GM23248 (cell line): ENCODE measurements at regions not wholly inside any gene's neighbourhood (a gene's known extent, or its start where the extent isn't known, plus 50 kb on each side); places are given as distances from the start of the nearest gene placed in this dataset.

ENCODE experiments used
- DNase-seq: peaks from one replicate; pipeline ENCODE4 v3.0.0-alpha.2; 2015
- H2AFZ ChIP-seq: fragments of 200-600 bp; sonication (generic); 2 replicates; pipeline ENCODE4 v1.6.1; 2016; ENCODE audit warnings: antibody characterized with exemption
- H3F3A ChIP-seq: fragments of 200-600 bp; sonication (generic); 2 replicates; pipeline ENCODE4 v1.6.1; 2016; ENCODE audit warnings: mild to moderate bottlenecking, antibody characterized with exemption, mixed run types; ENCODE audit not compliant: insufficient read depth
- H3K27ac ChIP-seq: fragments of 200-600 bp; sonication (generic); 2 replicates; pipeline ENCODE4 v1.5.1; 2016; ENCODE audit warnings: mild to moderate bottlenecking
- H3K27me3 ChIP-seq: fragments of 200-600 bp; sonication (generic); replicated peaks from 2 replicates; pipeline ENCODE4 v1.6.1; 2016; ENCODE audit warnings: mild to moderate bottlenecking; ENCODE audit not compliant: insufficient read depth
- H3K36me3 ChIP-seq: fragments of 200-600 bp; sonication (generic); 2 replicates; pipeline ENCODE4 v1.6.1; 2016; ENCODE audit warnings: low read depth, mild to moderate bottlenecking
- H3K4me1 ChIP-seq: fragments of 200-600 bp; sonication (generic); 2 replicates; pipeline ENCODE4 v1.6.1; 2016; ENCODE audit warnings: mild to moderate bottlenecking; ENCODE audit not compliant: insufficient read depth
- H3K4me2 ChIP-seq: fragments of 200-600 bp; sonication (generic); one replicate; pipeline ENCODE4 v1.6.1; 2016; ENCODE audit warnings: mild to moderate bottlenecking; ENCODE audit not compliant: unreplicated experiment
- H3K4me3 ChIP-seq: fragments of 200-600 bp; sonication (generic); 2 replicates; pipeline ENCODE4 v1.5.1; 2016; ENCODE audit warnings: mild to moderate bottlenecking
- H3K79me2 ChIP-seq: fragments of 200-600 bp; sonication (generic); 2 replicates; pipeline ENCODE4 v1.6.1; 2016; ENCODE audit warnings: mild to moderate bottlenecking; ENCODE audit not compliant: insufficient read depth
- H3K9ac ChIP-seq: fragments of 200-600 bp; sonication (generic); 2 replicates; pipeline ENCODE4 v1.6.1; 2016; ENCODE audit warnings: mild to moderate bottlenecking
- H3K9me2 ChIP-seq: fragments of 200-600 bp; sonication (generic); 2 replicates; pipeline ENCODE4 v1.6.1; 2016; ENCODE audit warnings: mixed run types, mild to moderate bottlenecking, moderate library complexity; ENCODE audit not compliant: insufficient read depth
- H3K9me3 ChIP-seq: fragments of 200-600 bp; sonication (generic); one replicate; pipeline ENCODE4 v1.6.1; 2017; ENCODE audit warnings: low read depth
- H4K20me1 ChIP-seq: fragments of 200-600 bp; sonication (generic); 2 replicates; pipeline ENCODE4 v1.6.0; 2016; ENCODE audit not compliant: insufficient read depth
- EZH2 ChIP-seq: fragments of 200-600 bp; sonication (generic); IDR thresholded peaks from 2 replicates; pipeline ENCODE4 v1.6.1; 2018; ENCODE audit warnings: antibody characterized with exemption, mild to moderate bottlenecking; ENCODE audit not compliant: insufficient read depth, poor library complexity, severe bottlenecking
- EZH2phosphoT487 ChIP-seq: fragments of 200-600 bp; sonication (generic); IDR thresholded peaks from 2 replicates; pipeline ENCODE4 v1.6.1; 2018; ENCODE audit warnings: antibody characterized with exemption, moderate library complexity, mild to moderate bottlenecking, low read depth; ENCODE audit not compliant: insufficient read depth
- WGBS, 2 experiments: methylation state at CpG; one replicate each; pipeline ENCODE4 v1.1.6; 2015 to 2017; ENCODE audit warnings: low lambda C conversion rate in 2 of 2, low coverage in 1 of 2; ENCODE audit errors: missing lambda C conversion rate in 2 of 2; 5-methylcytosine and 5-hydroxymethylcytosine counted together
- in situ Hi-C: fragments of 300-500 bp; cut with MboI; formaldehyde crosslinking; loops from 2 replicates; pipeline ENCODE4 v1.15.0; 2020

DNA sequence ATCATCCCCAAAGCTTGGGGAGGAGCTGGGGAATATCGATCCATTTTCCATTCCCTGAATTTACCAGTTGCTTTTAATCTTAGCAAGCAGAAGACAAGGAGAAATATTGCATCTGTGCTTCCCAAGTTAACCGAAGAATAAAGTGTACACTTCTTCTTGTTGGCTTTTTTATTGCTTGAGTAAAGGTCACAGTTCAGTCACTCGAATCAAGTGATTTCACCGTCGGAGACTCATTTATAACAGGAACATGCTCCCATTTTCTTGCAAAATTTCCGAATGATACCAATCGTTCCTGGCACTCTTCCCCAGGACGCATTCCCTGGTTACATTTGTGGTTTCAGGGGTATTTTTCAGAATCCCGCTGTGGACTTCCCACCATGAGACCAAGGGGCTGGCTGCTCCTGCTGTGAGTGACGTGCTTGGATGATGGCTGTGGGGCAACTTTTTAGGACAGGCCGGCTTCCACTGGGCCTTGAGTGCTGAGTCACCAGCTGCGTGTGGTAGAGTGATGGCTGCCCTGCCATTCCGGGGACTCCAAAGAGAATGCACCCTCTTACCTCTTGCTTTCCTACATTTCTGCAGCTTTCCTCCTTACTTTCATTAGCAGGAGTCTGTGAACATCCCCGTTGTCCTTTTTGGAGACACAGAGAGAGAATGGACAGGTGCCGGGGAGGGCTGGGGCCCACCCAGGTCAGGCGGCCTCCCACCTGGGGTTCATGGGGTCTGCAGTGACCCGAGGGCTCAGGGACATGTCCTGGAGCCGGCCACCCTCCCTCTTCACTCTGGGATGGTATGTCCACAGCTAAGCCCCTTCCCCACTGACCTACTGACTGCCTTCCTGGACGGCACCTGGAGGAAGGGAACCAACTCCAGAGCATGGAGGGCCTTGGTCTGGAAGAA lies 60.7 kb upstream of the HDAC4 start:
- Histone ChIP-seq H3K4me3 (no peak overlapping the region), H3F3A (no peaks in the 10 kb centered on the region), H3K9ac (no peak overlapping the region), H3K4me1 (no peaks in the 10 kb centered on the region), H3K4me2 (no peak overlapping the region), H3K9me2 (no peaks in the 10 kb centered on the region), H3K79me2 (no peaks in the 10 kb centered on the region), H3K27ac (no peak overlapping the region), H3K27me3 (peaks cover 9% of the 10 kb centered on the region; the same call in 1 of the 2 replicates), H3K9me3 (no peaks in the 10 kb centered on the region), H3K36me3 (no peaks in the 10 kb centered on the region), H2AFZ (no peak overlapping the region), H4K20me1 (no peaks in the 10 kb centered on the region)
- WGBS, 2 experiments: 72 to 74% methylated on average over 19 of the region's 19 CpGs
- DNase-seq: no peak
- TF ChIP-seq EZH2phosphoT487 (no peak), EZH2 (no peak)
- in situ Hi-C loops: no loop called here

DNA sequence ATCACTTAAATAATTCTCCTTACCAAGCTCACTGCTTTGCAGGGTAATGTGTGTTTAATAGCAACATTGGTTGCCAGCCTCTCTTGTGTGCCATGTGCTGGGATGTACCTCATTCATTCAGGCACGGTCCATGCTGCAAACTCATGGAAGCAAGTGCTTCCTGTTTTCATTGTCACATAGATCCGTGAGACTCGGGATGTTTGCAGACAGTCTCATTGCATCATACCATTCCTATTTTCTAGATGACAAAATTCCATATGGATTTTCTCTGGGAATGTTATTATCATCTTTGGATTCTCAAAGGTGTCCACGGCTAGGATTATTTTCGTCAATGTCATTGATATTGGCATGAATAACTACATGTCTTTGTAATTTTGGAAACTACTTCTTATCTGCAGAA lies 60.0 kb upstream of the HDAC4 start:
- Histone ChIP-seq H3K4me2 (no peak overlapping the region), H3K27me3 (peaks cover 11% of the 10 kb centered on the region; the same call in 1 of the 2 replicates), H3F3A (no peaks in the 10 kb centered on the region), H4K20me1 (no peaks in the 10 kb centered on the region), H3K9me3 (no peaks in the 10 kb centered on the region), H3K79me2 (no peaks in the 10 kb centered on the region), H3K36me3 (no peaks in the 10 kb centered on the region), H3K9ac (no peak overlapping the region), H3K4me3 (no peak overlapping the region), H3K4me1 (no peaks in the 10 kb centered on the region), H3K27ac (no peak overlapping the region), H3K9me2 (no peaks in the 10 kb centered on the region), H2AFZ (no peak overlapping the region)
- TF ChIP-seq EZH2phosphoT487: no peak
- no peak for DNase-seq
- in situ Hi-C loops: no loop called here
- 55 to 62% methylated on average over 5 of the region's 5 CpGs for WGBS, 2 experiments

- Histone ChIP-seq H3K4me2 (no peak overlapping the region), H3K9me2 (no peaks in the 10 kb centered on the region), H3K4me3 (no peak overlapping the region), H3K4me1 (no peaks in the 10 kb centered on the region), H3K9me3 (no peaks in the 10 kb centered on the region), H2AFZ (no peak overlapping the region), H3K9ac (no peak overlapping the region), H3K27ac (no peak overlapping the region), H3K36me3 (no peaks in the 10 kb centered on the region), H4K20me1 (no peaks in the 10 kb centered on the region), H3K27me3 (peaks cover 11% of the 10 kb centered on the region; the same call in 1 of the 2 replicates), H3F3A (no peaks in the 10 kb centered on the region), H3K79me2 (no peaks in the 10 kb centered on the region)
- 73 to 75% methylated on average over 10 of the region's 10 CpGs for WGBS, 2 experiments
- TF ChIP-seq EZH2 (no peak), EZH2phosphoT487 (no peak)
- no peak for DNase-seq
- in situ Hi-C loops: no loop called here
Observed at GRCh38 chr2:239459606-239460005, 58.8 kb upstream of the HDAC4 start.

GRCh38 chr2:239459056-239459455 lies 58.2 kb upstream of the HDAC4 start:
- Histone ChIP-seq H4K20me1 (no peaks in the 10 kb centered on the region), H3K9me2 (no peaks in the 10 kb centered on the region), H3K27me3 (peaks cover 11% of the 10 kb centered on the region; the same call in 1 of the 2 replicates), H3F3A (no peaks in the 10 kb centered on the region), H3K4me1 (no peaks in the 10 kb centered on the region), H3K9ac (no peak overlapping the region), H3K4me3 (no peak overlapping the region), H2AFZ (no peak overlapping the region), H3K27ac (no peak overlapping the region), H3K4me2 (no peak overlapping the region), H3K79me2 (no peaks in the 10 kb centered on the region), H3K9me3 (no peaks in the 10 kb centered on the region), H3K36me3 (no peaks in the 10 kb centered on the region)
- DNase-seq: no peak
- in situ Hi-C loops: no loop called here
- 65 to 70% methylated on average over 6 of the region's 6 CpGs for WGBS, 2 experiments
- TF ChIP-seq EZH2phosphoT487 (no peak), EZH2 (no peak)
